Natural killer cell treated with Interleukin-12 subunit alpha and Interleukin-12 subunit beta and Interleukin-15 and Interleukin-18, amount 100 ng/mL, for 72 hours (primary cell): ENCODE measurements at regions not wholly inside any gene's neighbourhood (a gene's known extent, or its start where the extent isn't known, plus 50 kb on each side); places are given as distances from the start of the nearest gene placed in this dataset.
"Not testable (repeated sequence)": the region's sequence is repeated elsewhere in the genome, so short reads cannot be mapped to it uniquely, and the experiment has no call there.

Experiments
- ATAC-seq, 2 donors: fragments of 150-1000 bp; cut with Tn5 transposase in 1 of 2; sonication (Bioruptor Pico), chemical (Tn5 transposase) in 1 of 2; 2 replicates each; pipeline ENCODE4 v1.10.0; 2021
- DNase-seq: peaks from one replicate; pipeline ENCODE4 v3.0.0; 2022; ENCODE audit warnings: low spot score
- H3K27ac Mint-ChIP-seq, 2 donors: 1 replicate in 1 of 2; 2 replicates in 1 of 2; pipeline ENCODE4 v1.8.0; 2022; ENCODE audit warnings: mixed read lengths in 2 of 2, mild to moderate bottlenecking in 1 of 2, moderate library complexity in 1 of 2
- H3K27me3 Mint-ChIP-seq, 2 donors: 1 replicate in 1 of 2; 2 replicates in 1 of 2; pipeline ENCODE4 v1.8.0; 2022; ENCODE audit warnings: mixed read lengths in 2 of 2
- H3K36me3 Mint-ChIP-seq: one replicate; pipeline ENCODE4 v1.8.0; 2022; ENCODE audit warnings: mixed read lengths
- H3K4me1 Mint-ChIP-seq, 2 donors: 1 replicate in 1 of 2; 2 replicates in 1 of 2; pipeline ENCODE4 v1.8.0; 2022; ENCODE audit warnings: low read depth in 2 of 2, mixed read lengths in 2 of 2, mild to moderate bottlenecking in 1 of 2
- H3K4me3 Mint-ChIP-seq: one replicate; pipeline ENCODE4 v1.8.0; 2022; ENCODE audit warnings: mixed read lengths
- H3K9me3 Mint-ChIP-seq: 2 replicates; pipeline ENCODE4 v1.8.0; 2022; ENCODE audit warnings: mixed read lengths

- ATAC-seq (no peak), DNase-seq (no peak)
- peaks cover 0 to 2% of the 10 kb centered on the region in 2 donors for H3K27me3 Mint-ChIP-seq
- no peak overlapping the region for H3K4me3 Mint-ChIP-seq
- H3K9me3 Mint-ChIP-seq, result peaks cover 2% of the 10 kb centered on the region
- H3K27ac Mint-ChIP-seq, result no peak overlapping the region
- no peaks in the 10 kb centered on the region for H3K36me3 Mint-ChIP-seq
- no peaks in the 10 kb centered on the region for H3K4me1 Mint-ChIP-seq
These were observed 785.9 kb downstream of the EPHA4 start for GRCh38 chr2:220786216-220786615.

GRCh38 chr2:220787251-220787650 is 784.9 kb downstream of the EPHA4 start:
- Mint-ChIP-seq H3K27ac (no peak overlapping the region), H3K4me1 (no peaks in the 10 kb centered on the region), H3K4me3 (no peak overlapping the region), H3K36me3 (no peaks in the 10 kb centered on the region), H3K27me3 (peaks cover 0 to 2% of the 10 kb centered on the region in 2 donors), H3K9me3 (peaks cover 2% of the 10 kb centered on the region)
- DNase-seq (no peak), ATAC-seq (no peak)

GRCh38 chr2:220789961-220790360 is 782.1 kb downstream of the EPHA4 start:
- H3K36me3 Mint-ChIP-seq, result no peaks in the 10 kb centered on the region
- no peaks in the 10 kb centered on the region for H3K27me3 Mint-ChIP-seq
- ATAC-seq (no peak), DNase-seq (no peak)
- no peak overlapping the region for H3K4me3 Mint-ChIP-seq
- no peaks in the 10 kb centered on the region for H3K4me1 Mint-ChIP-seq
- H3K9me3 Mint-ChIP-seq, result peaks cover 3% of the 10 kb centered on the region
- H3K27ac Mint-ChIP-seq, result no peak overlapping the region

- H3K9me3 Mint-ChIP-seq, result peaks cover 7% of the 10 kb centered on the region
- no peak for ATAC-seq
- H3K4me3 Mint-ChIP-seq, result no peak overlapping the region
- no peak overlapping the region for H3K27ac Mint-ChIP-seq
- no peaks in the 10 kb centered on the region for H3K27me3 Mint-ChIP-seq
- H3K4me1 Mint-ChIP-seq, result no peaks in the 10 kb centered on the region
- no peaks in the 10 kb centered on the region for H3K36me3 Mint-ChIP-seq
- no peak for DNase-seq
These were observed 776.4 kb downstream of the EPHA4 start for GRCh38 chr2:220795705-220796104.

GRCh38 chr2:220811115-220811514 is 761.0 kb downstream of the EPHA4 start:
- no peak overlapping the region for H3K4me3 Mint-ChIP-seq
- no peak overlapping the region for H3K27ac Mint-ChIP-seq
- H3K36me3 Mint-ChIP-seq, result no peaks in the 10 kb centered on the region
- H3K27me3 Mint-ChIP-seq, result peaks cover 0 to 2% of the 10 kb centered on the region in 2 donors
- DNase-seq, result no peak
- H3K4me1 Mint-ChIP-seq, result no peaks in the 10 kb centered on the region
- ATAC-seq, result no peak
- H3K9me3 Mint-ChIP-seq, result no peaks in the 10 kb centered on the region

GRCh38 chr2:220811952-220812570 is 760.0 kb downstream of the EPHA4 start:
- Mint-ChIP-seq H3K4me1 (no peaks in the 10 kb centered on the region), H3K27ac (no peak overlapping the region), H3K9me3 (no peaks in the 10 kb centered on the region), H3K4me3 (no peak overlapping the region), H3K36me3 (no peaks in the 10 kb centered on the region), H3K27me3 (no peaks in the 10 kb centered on the region)
- DNase-seq (no peak), ATAC-seq (no peak)

- peaks cover 3% of the 10 kb centered on the region for H3K9me3 Mint-ChIP-seq
- H3K36me3 Mint-ChIP-seq, result no peaks in the 10 kb centered on the region
- no peak overlapping the region for H3K27ac Mint-ChIP-seq
- H3K4me3 Mint-ChIP-seq, result no peak overlapping the region
- ATAC-seq (no peak), DNase-seq (no peak)
- H3K27me3 Mint-ChIP-seq, result no peaks in the 10 kb centered on the region
- H3K4me1 Mint-ChIP-seq, result no peaks in the 10 kb centered on the region
These were observed 757.7 kb downstream of the EPHA4 start for GRCh38 chr2:220814441-220814840.

- H3K9me3 Mint-ChIP-seq, result peaks cover 3% of the 10 kb centered on the region
- ATAC-seq (no peak), DNase-seq (no peak)
- H3K4me3 Mint-ChIP-seq, result no peak overlapping the region
- H3K27ac Mint-ChIP-seq, result no peak overlapping the region
- H3K4me1 Mint-ChIP-seq, result no peaks in the 10 kb centered on the region
- H3K27me3 Mint-ChIP-seq, result no peaks in the 10 kb centered on the region
- no peaks in the 10 kb centered on the region for H3K36me3 Mint-ChIP-seq
These were observed 756.4 kb downstream of the EPHA4 start for GRCh38 chr2:220815698-220816097.

GRCh38 chr2:220821683-220822082 is 750.4 kb downstream of the EPHA4 start:
- H3K27me3 Mint-ChIP-seq, result no peaks in the 10 kb centered on the region
- ATAC-seq, result no peak
- H3K27ac Mint-ChIP-seq, result no peak overlapping the region
- H3K4me3 Mint-ChIP-seq, result no peak overlapping the region
- no peak for DNase-seq
- peaks cover 11% of the 10 kb centered on the region for H3K9me3 Mint-ChIP-seq
- H3K36me3 Mint-ChIP-seq, result peaks cover 4% of the 10 kb centered on the region
- no peaks in the 10 kb centered on the region for H3K4me1 Mint-ChIP-seq

GRCh38 chr2:220823590-220823989 is 748.5 kb downstream of the EPHA4 start:
- H3K9me3 Mint-ChIP-seq, result peaks cover 11% of the 10 kb centered on the region
- H3K4me3 Mint-ChIP-seq, H3K27ac Mint-ChIP-seq, DNase-seq, ATAC-seq, H3K27me3 Mint-ChIP-seq, H3K36me3 Mint-ChIP-seq, H3K4me1 Mint-ChIP-seq: not testable (repeated sequence)

- ATAC-seq (no peak), DNase-seq (no peak)
- no peaks in the 10 kb centered on the region for H3K4me1 Mint-ChIP-seq
- no peaks in the 10 kb centered on the region for H3K27me3 Mint-ChIP-seq
- H3K27ac Mint-ChIP-seq, result no peak overlapping the region
- no peaks in the 10 kb centered on the region for H3K9me3 Mint-ChIP-seq
- H3K4me3 Mint-ChIP-seq, result no peak overlapping the region
- H3K36me3 Mint-ChIP-seq, result no peaks in the 10 kb centered on the region
These were observed 738.7 kb downstream of the EPHA4 start for GRCh38 chr2:220833446-220833845.

- Mint-ChIP-seq H3K36me3 (no peaks in the 10 kb centered on the region), H3K27me3 (no peaks in the 10 kb centered on the region), H3K4me1 (no peaks in the 10 kb centered on the region), H3K27ac (no peak overlapping the region), H3K4me3 (no peak overlapping the region), H3K9me3 (no peaks in the 10 kb centered on the region)
- ATAC-seq (no peak), DNase-seq (no peak)
These were observed 736.5 kb downstream of the EPHA4 start for GRCh38 chr2:220835583-220835982.

- ATAC-seq (no peak), DNase-seq (no peak)
- no peaks in the 10 kb centered on the region for H3K4me1 Mint-ChIP-seq
- H3K27me3 Mint-ChIP-seq, result no peaks in the 10 kb centered on the region
- H3K9me3 Mint-ChIP-seq, result no peaks in the 10 kb centered on the region
- H3K36me3 Mint-ChIP-seq, result no peaks in the 10 kb centered on the region
- no peak overlapping the region for H3K4me3 Mint-ChIP-seq
- no peak overlapping the region for H3K27ac Mint-ChIP-seq
These were observed 734.9 kb downstream of the EPHA4 start for GRCh38 chr2:220837226-220837625.

- no peaks in the 10 kb centered on the region for H3K4me1 Mint-ChIP-seq
- no peaks in the 10 kb centered on the region for H3K9me3 Mint-ChIP-seq
- peaks cover 5 to 20% of the 10 kb centered on the region in 2 donors for H3K27me3 Mint-ChIP-seq
- no peak overlapping the region for H3K4me3 Mint-ChIP-seq
- ATAC-seq (no peak), DNase-seq (no peak)
- no peak overlapping the region for H3K27ac Mint-ChIP-seq
- no peaks in the 10 kb centered on the region for H3K36me3 Mint-ChIP-seq
These were observed 729.0 kb downstream of the EPHA4 start for GRCh38 chr2:220842901-220843665.
